ENCODE measurements at regions not wholly inside any gene's neighbourhood (a gene's known extent, or its start where the extent isn't known, plus 50 kb on each side); places are given as distances from the start of the nearest gene placed in this dataset.
A peak's percentile ranks its signal among the peaks of the same experiment; 100 is the strongest.

DNA sequence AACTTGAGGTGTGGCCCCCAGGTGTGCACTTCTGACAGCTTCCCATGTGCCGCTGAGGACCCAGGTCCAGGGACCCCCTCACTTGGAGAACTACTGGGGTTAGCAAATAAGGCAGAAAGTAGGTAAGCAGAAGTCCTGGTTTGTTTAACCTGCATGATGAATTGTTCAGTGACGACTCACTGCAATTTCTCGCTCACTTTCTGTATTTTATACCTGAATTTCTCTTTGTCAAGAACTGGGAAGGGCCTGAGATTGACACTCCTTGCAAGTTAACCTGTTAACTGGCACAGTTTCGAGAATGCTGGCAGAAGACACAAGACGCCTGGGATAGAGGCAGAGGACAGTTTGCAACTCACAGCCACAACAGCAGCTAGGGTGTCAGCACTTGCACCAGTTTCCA is 164.5 kb upstream of the NCK2 start:
- TF ChIP-seq, protein P1, sequence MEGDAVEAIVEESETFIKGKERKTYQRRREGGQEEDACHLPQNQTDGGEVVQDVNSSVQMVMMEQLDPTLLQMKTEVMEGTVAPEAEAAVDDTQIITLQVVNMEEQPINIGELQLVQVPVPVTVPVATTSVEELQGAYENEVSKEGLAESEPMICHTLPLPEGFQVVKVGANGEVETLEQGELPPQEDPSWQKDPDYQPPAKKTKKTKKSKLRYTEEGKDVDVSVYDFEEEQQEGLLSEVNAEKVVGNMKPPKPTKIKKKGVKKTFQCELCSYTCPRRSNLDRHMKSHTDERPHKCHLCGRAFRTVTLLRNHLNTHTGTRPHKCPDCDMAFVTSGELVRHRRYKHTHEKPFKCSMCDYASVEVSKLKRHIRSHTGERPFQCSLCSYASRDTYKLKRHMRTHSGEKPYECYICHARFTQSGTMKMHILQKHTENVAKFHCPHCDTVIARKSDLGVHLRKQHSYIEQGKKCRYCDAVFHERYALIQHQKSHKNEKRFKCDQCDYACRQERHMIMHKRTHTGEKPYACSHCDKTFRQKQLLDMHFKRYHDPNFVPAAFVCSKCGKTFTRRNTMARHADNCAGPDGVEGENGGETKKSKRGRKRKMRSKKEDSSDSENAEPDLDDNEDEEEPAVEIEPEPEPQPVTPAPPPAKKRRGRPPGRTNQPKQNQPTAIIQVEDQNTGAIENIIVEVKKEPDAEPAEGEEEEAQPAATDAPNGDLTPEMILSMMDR (IDR thresholded peaks at IDR 0.05; ENCODE audit: insufficient read depth, low read depth, low read length, missing control alignments) = no peak
- DNase-seq (ENCODE audit: low read depth) = peak; percentile 18
- H3K4me3 ChIP-seq (ENCODE audit: low read length) = no peak overlapping the region

DNA sequence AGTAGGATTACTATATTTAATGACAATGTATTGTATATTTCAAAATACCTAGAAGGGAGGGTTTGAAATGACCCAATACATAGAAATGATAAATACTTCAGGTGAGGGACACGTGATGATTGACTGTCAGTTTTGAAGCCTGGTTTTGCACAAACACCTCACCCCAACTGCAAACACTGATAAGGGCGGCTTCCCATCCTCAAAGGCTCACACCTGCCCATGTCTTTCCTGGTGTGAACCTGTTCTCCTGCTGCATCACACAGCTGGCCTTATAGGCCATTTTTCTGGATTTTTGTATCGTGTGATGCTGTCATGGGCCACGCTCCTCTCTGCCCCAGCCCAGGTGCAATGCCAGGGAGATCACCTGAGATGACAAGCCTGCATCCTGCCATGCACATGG is 166.5 kb upstream of the NCK2 start:
- H3K4me3 ChIP-seq (ENCODE audit: low read length) = no peak overlapping the region
- no peak for DNase-seq (ENCODE audit: low read depth)
- TF ChIP-seq, protein P1 (IDR thresholded peaks at IDR 0.05; ENCODE audit: insufficient read depth, low read depth, low read length, missing control alignments) = no peak

DNA sequence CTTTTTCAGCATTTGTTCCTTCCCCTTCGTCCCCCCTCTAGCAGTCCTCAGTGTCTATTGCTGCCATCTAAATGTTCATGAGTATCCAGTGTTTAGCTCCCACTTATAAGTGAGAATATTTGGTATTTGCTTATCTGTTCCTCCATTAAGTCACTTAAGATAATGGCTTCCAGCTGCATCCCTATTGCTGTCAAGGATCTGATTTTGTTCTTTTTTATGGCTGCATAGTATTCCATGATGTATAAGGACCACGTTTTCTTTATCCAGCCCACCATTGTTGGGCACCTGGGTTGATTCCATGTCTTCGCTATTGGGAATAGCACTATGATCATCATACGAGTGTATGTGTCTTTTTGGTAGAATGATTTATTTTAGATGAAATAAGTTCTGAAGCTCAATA is 166.9 kb upstream of the NCK2 start:
- DNase-seq (ENCODE audit: low read depth) = no peak
- TF ChIP-seq, protein P1 (IDR thresholded peaks at IDR 0.05; ENCODE audit: insufficient read depth, low read depth, low read length, missing control alignments) = no peak

DNA sequence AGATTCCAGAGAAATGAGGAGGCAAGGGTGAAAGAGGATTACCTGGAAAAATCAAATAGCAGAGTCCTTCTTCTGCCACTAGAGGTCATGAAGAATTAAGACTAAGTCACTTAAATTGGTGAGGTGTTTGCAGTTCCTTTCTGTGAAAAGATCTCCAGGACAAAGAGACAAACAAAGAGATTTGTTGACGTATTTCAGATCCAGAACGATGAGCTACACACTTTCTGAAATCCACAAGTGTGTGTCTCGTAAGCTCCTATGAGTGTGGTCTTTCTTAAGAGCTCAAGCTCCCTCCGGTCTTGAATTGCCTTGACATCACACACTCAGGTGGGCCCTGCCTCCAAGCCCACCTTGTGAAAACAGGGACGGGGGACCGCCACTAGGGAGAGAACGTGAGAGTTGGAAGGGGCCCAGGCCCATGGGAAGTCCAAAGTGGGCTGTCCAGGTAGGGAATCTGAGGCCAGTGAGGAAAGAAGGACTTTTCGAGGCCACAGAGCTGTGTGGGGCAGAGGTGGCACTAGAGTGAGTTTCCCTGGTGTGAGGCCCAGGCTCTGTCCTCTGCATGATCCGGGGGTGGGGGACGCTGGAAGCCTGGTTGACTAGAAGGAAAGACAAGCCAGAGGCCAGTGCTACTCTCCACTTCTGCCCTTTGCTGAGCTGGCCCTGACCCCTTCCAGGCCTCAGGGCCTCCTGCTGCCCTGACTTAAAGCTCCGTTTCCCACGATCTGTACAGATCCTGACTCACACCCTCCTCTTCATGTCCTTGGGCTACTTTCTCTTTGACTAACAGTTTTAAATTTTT is 168.1 kb upstream of the NCK2 start:
- TF ChIP-seq, protein P1 (IDR thresholded peaks at IDR 0.05; ENCODE audit: insufficient read depth, low read depth, low read length, missing control alignments) = peak; percentile 55
- DNase-seq (ENCODE audit: low read depth) = peak; percentile 76
- H3K4me3 ChIP-seq (ENCODE audit: low read length) = no peak overlapping the region

More for the DNA sequence above, 166.9 kb upstream of the NCK2 start:
- H3K4me3 ChIP-seq (ENCODE audit: low read length) = no peak overlapping the region

DNA sequence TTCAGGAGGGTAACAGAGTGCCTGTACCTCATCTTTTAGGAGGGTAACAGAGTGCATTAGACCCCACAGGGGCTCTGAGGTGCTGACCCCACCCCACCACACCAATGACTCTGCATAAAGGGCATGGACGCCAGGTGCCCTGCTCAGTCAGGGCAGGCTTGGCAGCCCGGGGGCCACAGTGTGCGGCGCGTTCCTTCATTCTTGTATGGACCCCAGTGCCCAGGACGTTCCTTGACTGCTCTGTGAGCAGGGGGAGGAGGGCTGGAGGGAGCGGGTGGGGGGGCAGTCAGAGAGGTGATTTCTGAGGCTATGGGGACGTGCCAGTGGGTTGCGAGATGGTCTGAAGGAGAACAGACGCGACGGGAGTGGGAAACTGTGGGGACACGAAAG is 168.7 kb upstream of the NCK2 start:
- H3K4me3 ChIP-seq (ENCODE audit: low read length) = no peak overlapping the region

DNA sequence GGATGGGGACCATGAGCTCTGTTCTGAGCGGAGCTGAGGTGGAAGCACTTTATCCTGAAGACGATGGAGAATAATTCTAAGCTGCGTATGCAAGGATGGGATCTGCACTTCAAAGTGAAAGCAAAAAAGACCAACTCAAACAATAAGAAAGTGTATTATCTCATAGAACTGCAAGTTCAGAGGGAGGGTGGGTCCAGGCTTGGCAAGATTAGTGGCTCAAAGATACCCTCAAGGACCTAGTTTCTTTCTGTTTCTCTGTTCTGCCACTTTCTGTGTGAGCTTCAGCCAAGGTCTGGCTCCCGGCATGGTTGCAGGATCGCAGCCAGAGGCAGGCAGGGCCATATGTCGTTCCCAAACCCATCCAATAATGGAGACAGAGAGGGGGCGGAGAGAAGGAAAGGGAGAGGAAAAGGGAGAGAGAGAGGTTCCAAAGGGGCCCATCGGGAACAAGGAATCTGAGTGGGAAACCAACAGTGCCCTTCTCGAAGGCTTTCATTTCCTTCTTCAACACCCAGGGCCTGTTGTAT is 169.2 kb upstream of the NCK2 start:
- H3K4me3 ChIP-seq (ENCODE audit: low read length) = no peak overlapping the region
- TF ChIP-seq, protein P1 (IDR thresholded peaks at IDR 0.05; ENCODE audit: insufficient read depth, low read depth, low read length, missing control alignments) = no peak
- no peak for DNase-seq (ENCODE audit: low read depth)

More for the DNA sequence above, 168.7 kb upstream of the NCK2 start:
- no peak for DNase-seq (ENCODE audit: low read depth)
- TF ChIP-seq, protein P1 (IDR thresholded peaks at IDR 0.05; ENCODE audit: insufficient read depth, low read depth, low read length, missing control alignments) = no peak

Data from epithelial cell of esophagus (primary cell).